ENCODE measurements at regions not wholly inside any gene's neighbourhood (a gene's known extent, or its start where the extent isn't known, plus 50 kb on each side); places are given as distances from the start of the nearest gene placed in this dataset.

- no peak for TF ChIP-seq CTCF (IDR thresholded peaks at IDR 0.05; ENCODE audit: poor library complexity)
- no peak for TF ChIP-seq EZH2phosphoT487 (IDR thresholded peaks at IDR 0.05; ENCODE audit: low read depth, severe bottlenecking, unreplicated experiment)
Measured at GRCh38 chr20:37610203-37610798, 82.6 kb upstream of the BLCAP start.
